RWPE1 (cell line): ENCODE measurements at regions not wholly inside any gene's neighbourhood (a gene's known extent, or its start where the extent isn't known, plus 50 kb on each side); places are given as distances from the start of the nearest gene placed in this dataset.
"Not testable (repeated sequence)": the region's sequence is repeated elsewhere in the genome, so short reads cannot be mapped to it uniquely, and the experiment has no call there.

Experiments
- CTCF ChIA-PET: fragments of 350-600 bp; sonication (Branson Sonifier 250); formaldehyde crosslinking; extraction: SDS; loops from one replicate; lab custom pipeline; 2021; lab: Yijun Ruan, JAX
- POLR2A ChIA-PET: fragments of 400-600 bp; formaldehyde crosslinking; extraction: SDS; loops from one replicate; lab custom pipeline; 2020; ENCODE audit warnings: antibody characterized with exemption; ENCODE audit not compliant: low non-redundant PET; lab: Yijun Ruan, JAX
- DNase-seq: peaks from one replicate; pipeline ENCODE4 v3.0.0; 2012; ENCODE audit warnings: low spot score
- H3K27ac ChIP-seq: fragments of 450-650 bp; 2 replicates; pipeline ENCODE4 v1.5.1; 2017
- TF ChIP-seq, protein P1 (sequence below): fragments of 450-650 bp; conservative IDR thresholded peaks from 2 replicates; pipeline ENCODE4 v1.5.1; 2017; ENCODE audit warnings: low read depth, mild to moderate bottlenecking

GRCh38 chr18:79587779-79588635 lies 91.6 kb upstream of the CTDP1 start:
- ChIA-PET POLR2A (no interaction called here), CTCF (no interaction called here)
- TF ChIP-seq, protein P1, sequence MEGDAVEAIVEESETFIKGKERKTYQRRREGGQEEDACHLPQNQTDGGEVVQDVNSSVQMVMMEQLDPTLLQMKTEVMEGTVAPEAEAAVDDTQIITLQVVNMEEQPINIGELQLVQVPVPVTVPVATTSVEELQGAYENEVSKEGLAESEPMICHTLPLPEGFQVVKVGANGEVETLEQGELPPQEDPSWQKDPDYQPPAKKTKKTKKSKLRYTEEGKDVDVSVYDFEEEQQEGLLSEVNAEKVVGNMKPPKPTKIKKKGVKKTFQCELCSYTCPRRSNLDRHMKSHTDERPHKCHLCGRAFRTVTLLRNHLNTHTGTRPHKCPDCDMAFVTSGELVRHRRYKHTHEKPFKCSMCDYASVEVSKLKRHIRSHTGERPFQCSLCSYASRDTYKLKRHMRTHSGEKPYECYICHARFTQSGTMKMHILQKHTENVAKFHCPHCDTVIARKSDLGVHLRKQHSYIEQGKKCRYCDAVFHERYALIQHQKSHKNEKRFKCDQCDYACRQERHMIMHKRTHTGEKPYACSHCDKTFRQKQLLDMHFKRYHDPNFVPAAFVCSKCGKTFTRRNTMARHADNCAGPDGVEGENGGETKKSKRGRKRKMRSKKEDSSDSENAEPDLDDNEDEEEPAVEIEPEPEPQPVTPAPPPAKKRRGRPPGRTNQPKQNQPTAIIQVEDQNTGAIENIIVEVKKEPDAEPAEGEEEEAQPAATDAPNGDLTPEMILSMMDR = no peak
- DNase-seq = no peak
- H3K27ac ChIP-seq = peak overlapping the region; percentile 79

- peak; percentile 44 for DNase-seq
- H3K27ac ChIP-seq = peak overlapping the region; percentile 79
- TF ChIP-seq, protein P1 = no peak
- ChIA-PET POLR2A (no interaction called here), CTCF (interaction anchor here (0.5 kb wide), 1 partner anchor 13 kb away, joined by 4 read pairs; no protein-coding TSS in a partner anchor)
Observed at GRCh38 chr18:79588636-79589481, 90.7 kb upstream of the CTDP1 start.

DNA sequence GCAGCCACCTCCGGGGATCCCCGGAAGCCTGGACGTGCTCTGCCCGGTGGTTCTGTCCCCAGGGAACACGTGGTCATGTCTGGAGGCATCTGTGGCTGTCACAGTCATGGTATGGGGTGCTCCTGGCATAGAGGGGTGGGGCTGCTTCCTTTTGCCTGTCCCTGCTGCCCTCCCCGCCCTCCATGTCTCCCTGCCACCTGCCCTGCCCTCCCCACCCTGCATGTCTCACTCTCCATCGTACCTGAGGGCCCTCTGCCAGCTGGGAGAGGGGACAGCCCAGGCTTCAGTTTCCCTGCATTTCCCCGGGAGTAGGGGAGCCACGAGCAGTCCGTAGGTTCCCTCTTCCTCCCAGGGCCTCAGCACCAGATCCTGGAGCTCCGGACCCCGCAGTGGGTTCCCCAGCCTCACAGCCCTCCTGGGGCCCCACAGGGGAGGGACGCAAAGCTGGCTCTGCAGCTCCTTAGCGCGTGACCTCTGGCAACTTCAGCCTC lies 90.0 kb upstream of the CTDP1 start:
- H3K27ac ChIP-seq = peak overlapping the region; percentile 79
- TF ChIP-seq, protein P1 = no peak
- POLR2A ChIA-PET = no interaction called here
- CTCF ChIA-PET = interaction anchor here (0.5 kb wide), 2 partner anchors 12 to 214 kb away, joined by 3 to 4 read pairs; no protein-coding TSS in a partner anchor
- DNase-seq = no peak

DNA sequence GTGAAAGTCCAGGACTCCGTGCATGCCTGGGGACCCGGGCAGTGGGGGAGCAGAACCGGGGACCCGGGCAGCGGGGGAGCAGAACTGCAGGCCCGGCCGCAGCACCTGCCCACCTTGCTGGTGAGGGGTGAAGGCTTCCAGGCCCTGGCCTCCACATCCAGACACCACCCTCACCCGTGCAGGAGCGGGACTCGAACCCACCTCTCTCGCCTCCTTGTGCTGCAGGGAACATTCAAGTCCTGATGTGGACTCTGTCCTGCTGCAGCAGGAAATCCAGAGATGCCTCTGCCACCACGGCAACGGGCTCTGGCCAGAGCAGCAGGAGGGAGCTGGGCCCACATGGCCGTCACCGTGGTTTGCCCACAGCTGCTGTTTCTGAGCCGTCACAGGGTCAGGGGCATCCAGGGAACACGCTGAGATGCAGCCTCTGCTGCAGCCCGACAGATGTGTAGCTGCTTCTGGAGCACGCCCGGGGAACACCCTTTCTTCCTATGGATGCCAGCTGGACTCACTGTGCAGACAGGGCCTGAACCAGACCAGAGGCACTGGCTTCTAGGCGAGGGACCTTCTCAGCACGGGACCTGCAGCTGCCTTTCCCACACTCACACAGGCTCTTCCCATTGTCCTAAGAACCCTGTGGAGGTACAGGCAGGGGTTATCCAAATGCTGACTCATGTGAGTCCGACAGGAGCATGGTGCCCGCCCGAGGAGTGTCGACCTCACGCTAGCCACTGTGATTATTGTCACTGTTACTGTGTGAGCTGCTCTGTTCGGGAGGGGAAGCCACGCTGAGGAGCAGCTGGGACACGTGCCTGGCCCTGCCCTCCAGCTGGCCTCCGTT lies 89.2 kb upstream of the CTDP1 start:
- DNase-seq = no peak
- ChIA-PET CTCF (no interaction called here), POLR2A (no interaction called here)
- H3K27ac ChIP-seq = peak overlapping the region; percentile 79
- TF ChIP-seq, protein P1 = no peak

DNA sequence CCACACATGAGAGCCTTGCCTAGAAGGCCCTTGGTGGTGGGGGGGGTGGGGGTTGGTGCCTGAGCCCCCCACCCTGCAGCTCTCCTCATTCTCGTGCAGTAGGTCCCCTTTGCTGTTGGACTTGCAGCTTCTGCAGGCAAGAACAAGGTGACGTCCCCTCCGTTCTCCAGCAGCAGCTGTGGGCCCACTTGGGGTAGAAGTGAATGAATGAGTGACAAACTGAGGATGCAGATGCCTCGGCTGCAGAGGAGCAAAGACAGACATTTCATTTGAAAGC lies 88.6 kb upstream of the CTDP1 start:
- TF ChIP-seq, protein P1 = no peak
- DNase-seq = no peak
- no peak overlapping the region for H3K27ac ChIP-seq
- ChIA-PET CTCF (no interaction called here), POLR2A (no interaction called here)

DNA sequence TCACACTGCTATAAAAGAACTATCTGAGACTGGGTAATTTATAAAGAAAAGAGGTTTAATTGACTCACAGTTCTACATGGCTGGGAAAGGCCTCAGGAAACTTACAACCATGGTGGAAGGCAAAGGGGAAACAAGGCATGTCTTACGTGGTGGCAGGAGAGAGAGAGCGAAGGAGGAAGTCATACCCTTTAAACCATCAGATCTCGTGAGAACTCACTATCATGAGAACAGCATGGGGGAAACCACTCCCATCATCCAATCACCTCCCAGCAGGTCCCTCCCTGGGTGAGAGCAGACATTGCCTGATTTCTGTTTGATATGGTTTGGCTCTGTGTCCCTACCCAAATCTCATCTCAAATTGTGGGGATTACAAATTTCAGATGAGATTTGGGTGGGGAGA lies 86.9 kb upstream of the CTDP1 start:
- POLR2A ChIA-PET, CTCF ChIA-PET, H3K27ac ChIP-seq, DNase-seq: not testable (repeated sequence)
